GM13976 (cell line): ENCODE measurements at regions not wholly inside any gene's neighbourhood (a gene's known extent, or its start where the extent isn't known, plus 50 kb on each side); places are given as distances from the start of the nearest gene placed in this dataset.
"Not testable (repeated sequence)": the region's sequence is repeated elsewhere in the genome, so short reads cannot be mapped to it uniquely, and the experiment has no call there.

ENCODE experiments used
- DNase-seq: peaks from one replicate; pipeline ENCODE4 v3.0.0; 2012; ENCODE audit warnings: low spot score
- in situ Hi-C: fragments of 300-500 bp; cut with MboI; formaldehyde crosslinking; loops from one replicate; pipeline ENCODE4 v1.12.0; 2022; ENCODE audit warnings: low sequenced_read_pairs, mixed read lengths, inconsistent platforms; ENCODE audit not compliant: unreplicated experiment
- TF ChIP-seq, protein P1 (sequence below): IDR thresholded peaks from 2 replicates; pipeline ENCODE4 v1.5.1; 2012; ENCODE audit warnings: borderline replicate concordance, mild to moderate bottlenecking; ENCODE audit not compliant: insufficient read depth; ENCODE audit errors: extremely low read depth, missing control alignments, control extremely low read depth

DNA sequence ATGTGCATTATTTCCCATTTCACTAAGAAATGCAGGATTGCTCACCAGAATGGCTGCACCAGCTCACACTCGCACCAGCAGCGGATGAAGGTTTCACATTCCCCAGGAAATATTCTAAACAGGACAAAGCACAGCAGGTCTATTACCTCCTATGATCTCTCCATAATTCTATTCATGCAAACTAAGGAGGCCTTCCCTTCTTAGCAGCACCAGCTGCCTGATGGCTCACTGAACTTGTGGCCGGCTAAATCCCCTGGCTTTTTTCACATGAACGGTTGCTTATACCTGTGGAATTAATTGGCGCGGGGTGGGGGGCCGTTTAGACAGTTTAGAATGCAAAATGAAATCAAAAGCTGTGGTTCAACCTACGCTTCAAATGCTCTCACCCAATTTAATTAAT, 73.5 kb upstream of the SRD5A3 start:
- TF ChIP-seq, protein P1, sequence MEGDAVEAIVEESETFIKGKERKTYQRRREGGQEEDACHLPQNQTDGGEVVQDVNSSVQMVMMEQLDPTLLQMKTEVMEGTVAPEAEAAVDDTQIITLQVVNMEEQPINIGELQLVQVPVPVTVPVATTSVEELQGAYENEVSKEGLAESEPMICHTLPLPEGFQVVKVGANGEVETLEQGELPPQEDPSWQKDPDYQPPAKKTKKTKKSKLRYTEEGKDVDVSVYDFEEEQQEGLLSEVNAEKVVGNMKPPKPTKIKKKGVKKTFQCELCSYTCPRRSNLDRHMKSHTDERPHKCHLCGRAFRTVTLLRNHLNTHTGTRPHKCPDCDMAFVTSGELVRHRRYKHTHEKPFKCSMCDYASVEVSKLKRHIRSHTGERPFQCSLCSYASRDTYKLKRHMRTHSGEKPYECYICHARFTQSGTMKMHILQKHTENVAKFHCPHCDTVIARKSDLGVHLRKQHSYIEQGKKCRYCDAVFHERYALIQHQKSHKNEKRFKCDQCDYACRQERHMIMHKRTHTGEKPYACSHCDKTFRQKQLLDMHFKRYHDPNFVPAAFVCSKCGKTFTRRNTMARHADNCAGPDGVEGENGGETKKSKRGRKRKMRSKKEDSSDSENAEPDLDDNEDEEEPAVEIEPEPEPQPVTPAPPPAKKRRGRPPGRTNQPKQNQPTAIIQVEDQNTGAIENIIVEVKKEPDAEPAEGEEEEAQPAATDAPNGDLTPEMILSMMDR, result no peak
- no peak for DNase-seq

GRCh38 chr4:55277011-55277410, 69.0 kb upstream of the SRD5A3 start:
- TF ChIP-seq, protein P1, result no peak
- in situ Hi-C loops, result no loop called here
- DNase-seq, result no peak

More for the DNA sequence above, 73.5 kb upstream of the SRD5A3 start:
- in situ Hi-C loops, result no loop called here

- DNase-seq, result no peak
- TF ChIP-seq, protein P1, result no peak
- in situ Hi-C loops, result no loop called here
These were observed 67.7 kb upstream of the SRD5A3 start for GRCh38 chr4:55278316-55278715.

- DNase-seq, in situ Hi-C loops: not testable (repeated sequence)
These were observed 65.6 kb upstream of the SRD5A3 start for GRCh38 chr4:55280474-55280873.

DNA sequence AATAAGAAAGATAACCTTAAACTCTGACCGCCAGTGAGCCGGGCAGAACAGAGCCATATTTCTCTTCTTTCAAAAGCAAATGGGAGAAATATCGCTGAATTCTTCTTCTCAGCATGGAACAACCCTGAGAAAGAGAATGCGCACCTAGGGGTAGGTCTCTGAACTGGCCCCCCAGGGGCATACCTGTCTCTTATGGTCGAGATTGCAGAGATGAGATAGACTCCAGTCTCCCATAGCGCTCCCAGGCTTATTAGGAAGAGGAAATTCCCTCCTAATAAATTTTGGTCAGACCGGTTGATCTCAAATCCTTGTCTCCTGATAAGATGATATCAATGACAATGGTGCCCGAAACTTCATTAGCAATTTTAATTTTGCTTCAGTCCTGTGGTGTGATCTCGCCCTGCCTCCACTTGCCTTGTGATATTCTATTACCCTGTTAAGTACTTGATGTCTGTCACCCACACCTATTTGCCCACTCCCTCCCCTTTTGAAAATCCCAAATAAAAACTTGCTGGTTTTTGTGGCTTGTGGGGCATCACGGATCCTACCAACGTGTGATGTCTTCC, 64.8 kb upstream of the SRD5A3 start:
- in situ Hi-C loops, DNase-seq: not testable (repeated sequence)

DNA sequence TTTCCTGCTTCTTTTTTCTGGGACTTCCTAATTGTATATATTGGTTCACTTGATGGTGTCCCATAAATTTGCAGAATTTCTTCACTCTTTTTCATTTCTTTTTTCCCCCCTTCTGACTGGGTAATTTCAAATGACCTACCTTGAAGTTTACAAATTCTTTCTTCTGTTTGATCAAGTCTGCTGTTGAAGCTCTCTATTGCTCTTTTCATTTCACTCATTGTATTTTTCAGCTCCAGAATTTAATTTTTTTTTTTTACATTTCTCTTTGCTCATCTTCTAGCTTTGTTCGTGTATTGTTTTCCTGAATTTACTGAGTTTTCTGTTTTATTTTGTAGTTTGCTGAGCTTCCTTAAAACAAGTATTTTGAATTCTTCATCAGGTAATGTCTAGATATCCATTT, 61.7 kb upstream of the SRD5A3 start:
- DNase-seq, result no peak
- TF ChIP-seq, protein P1, result no peak
- in situ Hi-C loops, result no loop called here

DNA sequence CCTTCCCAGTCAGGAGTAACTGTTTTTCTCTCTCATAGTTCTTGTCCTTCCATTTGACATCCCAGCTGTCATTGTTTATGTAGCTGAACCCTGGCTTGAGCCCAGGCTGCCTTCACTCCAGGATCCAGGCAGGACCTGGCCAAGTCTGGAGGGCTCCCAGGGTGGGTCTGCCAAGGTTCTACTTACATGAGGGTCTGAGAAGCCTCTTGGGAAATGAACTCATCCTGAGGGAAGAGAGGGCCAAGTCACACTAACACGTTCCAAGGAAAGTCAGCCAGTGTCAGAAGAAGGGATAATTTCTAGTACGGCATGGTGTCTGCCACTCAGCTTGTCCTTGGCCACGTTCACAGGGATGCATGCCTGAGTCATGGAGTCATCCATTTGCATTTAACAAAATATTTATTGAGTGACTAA, 54.8 kb upstream of the SRD5A3 start:
- no peak for DNase-seq
- in situ Hi-C loops, result no loop called here

More for the DNA sequence above, 54.8 kb upstream of the SRD5A3 start:
- TF ChIP-seq, protein P1, result no peak
